ENCODE measurements at regions not wholly inside any gene's neighbourhood (a gene's known extent, or its start where the extent isn't known, plus 50 kb on each side); places are given as distances from the start of the nearest gene placed in this dataset.
"Not testable (repeated sequence)": the region's sequence is repeated elsewhere in the genome, so short reads cannot be mapped to it uniquely, and the experiment has no call there.

- TF ChIP-seq, protein P1, sequence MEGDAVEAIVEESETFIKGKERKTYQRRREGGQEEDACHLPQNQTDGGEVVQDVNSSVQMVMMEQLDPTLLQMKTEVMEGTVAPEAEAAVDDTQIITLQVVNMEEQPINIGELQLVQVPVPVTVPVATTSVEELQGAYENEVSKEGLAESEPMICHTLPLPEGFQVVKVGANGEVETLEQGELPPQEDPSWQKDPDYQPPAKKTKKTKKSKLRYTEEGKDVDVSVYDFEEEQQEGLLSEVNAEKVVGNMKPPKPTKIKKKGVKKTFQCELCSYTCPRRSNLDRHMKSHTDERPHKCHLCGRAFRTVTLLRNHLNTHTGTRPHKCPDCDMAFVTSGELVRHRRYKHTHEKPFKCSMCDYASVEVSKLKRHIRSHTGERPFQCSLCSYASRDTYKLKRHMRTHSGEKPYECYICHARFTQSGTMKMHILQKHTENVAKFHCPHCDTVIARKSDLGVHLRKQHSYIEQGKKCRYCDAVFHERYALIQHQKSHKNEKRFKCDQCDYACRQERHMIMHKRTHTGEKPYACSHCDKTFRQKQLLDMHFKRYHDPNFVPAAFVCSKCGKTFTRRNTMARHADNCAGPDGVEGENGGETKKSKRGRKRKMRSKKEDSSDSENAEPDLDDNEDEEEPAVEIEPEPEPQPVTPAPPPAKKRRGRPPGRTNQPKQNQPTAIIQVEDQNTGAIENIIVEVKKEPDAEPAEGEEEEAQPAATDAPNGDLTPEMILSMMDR (IDR thresholded peaks at IDR 0.05; ENCODE audit: unreplicated experiment): peak; percentile 96
- no TSS peak for BruUV-seq (replicated peaks)
- POLR2A ChIA-PET: interaction anchor here (0.6 to 2.0 kb wide), 4 partner anchors 17 to 211 kb away, joined by 3 to 7 read pairs (median 3); no protein-coding TSS in a partner anchor
These were observed 143.8 kb upstream of the CRHR1 start for GRCh38 chr17:45640141-45640850.

DNA sequence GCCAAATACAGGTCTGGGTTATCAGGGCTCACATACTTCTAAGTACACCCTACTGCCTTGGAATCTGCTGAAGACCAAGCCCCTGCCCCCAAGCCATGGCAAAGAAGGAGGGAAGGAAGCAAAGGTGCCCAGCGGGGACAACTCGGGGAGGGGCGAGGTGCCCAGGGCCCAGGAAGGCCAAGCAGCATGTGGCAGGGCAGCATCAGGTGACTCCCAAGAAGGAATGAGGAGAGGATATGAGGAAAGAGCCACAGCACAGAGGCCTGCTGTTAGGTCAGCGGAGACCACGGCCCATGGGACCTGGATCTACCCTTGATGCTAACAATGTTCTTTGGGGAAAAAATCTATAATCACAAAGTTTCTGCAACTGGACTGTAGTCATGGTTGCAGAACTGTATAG lies 142.6 kb upstream of the CRHR1 start:
- no peaks in the 10 kb centered on the region for H3K4me1 Mint-ChIP-seq (ENCODE audit: insufficient read depth, unreplicated experiment)
- no peak overlapping the region for H3K4me3 Mint-ChIP-seq (ENCODE audit: unreplicated experiment)
- no peak for DNase-seq (ENCODE audit: unreplicated experiment)
- no peak overlapping the region for H3K27ac Mint-ChIP-seq (ENCODE audit: low read depth, unreplicated experiment)
- H3K36me3 Mint-ChIP-seq (ENCODE audit: insufficient read depth, unreplicated experiment): peaks cover 21% of the 10 kb centered on the region
- POLR2A ChIA-PET: interaction anchor here (0.7 to 1.5 kb wide), 2 partner anchors 189 to 216 kb away, joined by 3 to 5 read pairs; no protein-coding TSS in a partner anchor
- BruUV-seq (replicated peaks): no TSS peak
- CTCF ChIA-PET: interaction anchor here (0.7 to 7.6 kb wide), 8 partner anchors 113 to 562 kb away, joined by 3 to 76 read pairs (median 4); no protein-coding TSS in a partner anchor
- H3K27me3 Mint-ChIP-seq (ENCODE audit: insufficient read depth, unreplicated experiment): peaks cover 17% of the 10 kb centered on the region
- no peaks in the 10 kb centered on the region for H3K9me3 Mint-ChIP-seq (ENCODE audit: unreplicated experiment)
- intact Hi-C loops (cut with micrococcal nuclease): loop anchor here (5.0 kb wide), 1 partner anchor 81 kb away; no protein-coding TSS in a partner anchor
- TF ChIP-seq, protein P1 (IDR thresholded peaks at IDR 0.05; ENCODE audit: unreplicated experiment): no peak

More at GRCh38 chr17:45640141-45640850, 143.8 kb upstream of the CRHR1 start:
- CTCF ChIA-PET: interaction anchor here (0.6 to 7.6 kb wide), 33 partner anchors 9 to 563 kb away, joined by 3 to 76 read pairs (median 4); no protein-coding TSS in a partner anchor
- peaks cover 4% of the 10 kb centered on the region for H3K27me3 Mint-ChIP-seq (ENCODE audit: insufficient read depth, unreplicated experiment)
- H3K4me3 Mint-ChIP-seq (ENCODE audit: unreplicated experiment): no peak overlapping the region
- H3K4me1 Mint-ChIP-seq (ENCODE audit: insufficient read depth, unreplicated experiment): no peaks in the 10 kb centered on the region
- intact Hi-C loops (cut with micrococcal nuclease): loop anchor here (1.0 to 5.0 kb wide), 4 partner anchors 82 to 212 kb away; no protein-coding TSS in a partner anchor
- peak; percentile 76 for DNase-seq (ENCODE audit: unreplicated experiment)
- no peaks in the 10 kb centered on the region for H3K9me3 Mint-ChIP-seq (ENCODE audit: unreplicated experiment)
- H3K27ac Mint-ChIP-seq (ENCODE audit: low read depth, unreplicated experiment): no peak overlapping the region
- peaks cover 33% of the 10 kb centered on the region for H3K36me3 Mint-ChIP-seq (ENCODE audit: insufficient read depth, unreplicated experiment)

- ChIA-PET CTCF (interaction anchor here (1.1 to 7.6 kb wide), 2 partner anchors 188 to 237 kb away, joined by 4 to 76 read pairs; no protein-coding TSS in a partner anchor), POLR2A (no interaction called here)
- intact Hi-C loops (cut with micrococcal nuclease): loop anchor here (5.0 kb wide), 1 partner anchor 79 kb away; no protein-coding TSS in a partner anchor
- no TSS peak for BruUV-seq (replicated peaks)
- H3K9me3 Mint-ChIP-seq (ENCODE audit: unreplicated experiment): no peaks in the 10 kb centered on the region
- H3K27ac Mint-ChIP-seq (ENCODE audit: low read depth, unreplicated experiment): no peak overlapping the region
- H3K36me3 Mint-ChIP-seq (ENCODE audit: insufficient read depth, unreplicated experiment): peaks cover 6% of the 10 kb centered on the region
- no peaks in the 10 kb centered on the region for H3K4me1 Mint-ChIP-seq (ENCODE audit: insufficient read depth, unreplicated experiment)
- H3K4me3 Mint-ChIP-seq (ENCODE audit: unreplicated experiment): no peak overlapping the region
- TF ChIP-seq, protein P1 (IDR thresholded peaks at IDR 0.05; ENCODE audit: unreplicated experiment): no peak
- peaks cover 35% of the 10 kb centered on the region for H3K27me3 Mint-ChIP-seq (ENCODE audit: insufficient read depth, unreplicated experiment)
- no peak for DNase-seq (ENCODE audit: unreplicated experiment)
These were observed 140.5 kb upstream of the CRHR1 start for GRCh38 chr17:45643591-45643990.

GRCh38 chr17:45644637-45645036 lies 139.5 kb upstream of the CRHR1 start:
- not testable (repeated sequence) for H3K4me3 Mint-ChIP-seq (ENCODE audit: unreplicated experiment); DNase-seq (ENCODE audit: unreplicated experiment); H3K27ac Mint-ChIP-seq (ENCODE audit: low read depth, unreplicated experiment); BruUV-seq (replicated peaks); H3K36me3 Mint-ChIP-seq (ENCODE audit: insufficient read depth, unreplicated experiment); H3K9me3 Mint-ChIP-seq (ENCODE audit: unreplicated experiment); H3K4me1 Mint-ChIP-seq (ENCODE audit: insufficient read depth, unreplicated experiment)
- CTCF ChIA-PET: interaction anchor here (0.6 to 7.6 kb wide), 4 partner anchors 101 to 208 kb away, joined by 3 to 76 read pairs (median 4); no protein-coding TSS in a partner anchor
- POLR2A ChIA-PET: interaction anchor here (0.9 kb wide), 1 partner anchor 183 kb away, joined by 3 read pairs; no protein-coding TSS in a partner anchor
- peaks cover 39% of the 10 kb centered on the region for H3K27me3 Mint-ChIP-seq (ENCODE audit: insufficient read depth, unreplicated experiment)
- intact Hi-C loops (cut with micrococcal nuclease): loop anchor here (5.0 kb wide), 1 partner anchor 78 kb away; no protein-coding TSS in a partner anchor

Measured in MCF 10A (cell line).